GM12878 (cell line): ENCODE measurements at regions not wholly inside any gene's neighbourhood (a gene's known extent, or its start where the extent isn't known, plus 50 kb on each side); places are given as distances from the start of the nearest gene placed in this dataset.

Source experiments
- EP300 ChIP-seq, 2 experiments: fragments of 150-350 bp in 1 of 2; IDR thresholded peaks; 2 replicates each; pipeline ENCODE4 v1.6.1; 2011 to 2012; ENCODE audit warnings: low read depth in 2 of 2, low read length in 2 of 2, borderline replicate concordance in 1 of 2, improper control_type of control experiment in 1 of 2, inconsistent platforms in 1 of 2; ENCODE audit not compliant: control insufficient read depth in 1 of 2
- EZH2 ChIP-seq: IDR thresholded peaks from 2 replicates; pipeline ENCODE4 v1.6.1; 2012; ENCODE audit warnings: low read depth, mild to moderate bottlenecking, control low read depth, inconsistent platforms, low read length, borderline replicate concordance; ENCODE audit not compliant: control insufficient read depth
- FOXK2 ChIP-seq: fragments of 450-650 bp; IDR thresholded peaks from 2 replicates; pipeline ENCODE4 v1.6.1; 2017; ENCODE audit warnings: mild to moderate bottlenecking, moderate library complexity
- GABPA ChIP-seq: IDR thresholded peaks from 2 replicates; pipeline ENCODE4 v1.6.1; 2014; ENCODE audit warnings: antibody characterized with exemption, low read depth, mild to moderate bottlenecking, inconsistent platforms
- NFIC ChIP-seq: IDR thresholded peaks from 2 replicates; pipeline ENCODE4 v1.6.1; 2012; ENCODE audit warnings: low read depth, mild to moderate bottlenecking, inconsistent platforms, low read length, moderate library complexity
- YY1 ChIP-seq: IDR thresholded peaks from 2 replicates; pipeline ENCODE4 v1.6.1; 2011; ENCODE audit warnings: low read depth, mild to moderate bottlenecking, low read length
- ZBED1 ChIP-seq: IDR thresholded peaks from 2 replicates; pipeline ENCODE4 v1.6.1; 2016; ENCODE audit warnings: borderline replicate concordance
- TF ChIP-seq, protein P1 (sequence below): fragments of 450-650 bp; IDR thresholded peaks from 2 replicates; pipeline ENCODE4 v1.6.1; 2018; ENCODE audit warnings: mild to moderate bottlenecking, low read depth, moderate library complexity; ENCODE audit not compliant: partially characterized antibody
- TF ChIP-seq, protein P2 (sequence below), 3 experiments: IDR thresholded peaks in 2 of 3; conservative IDR thresholded peaks in 1 of 3; 2 replicates each; pipeline ENCODE4 v1.5.1; 2011; ENCODE audit warnings: low read depth in 3 of 3, low read length in 3 of 3, mild to moderate bottlenecking in 3 of 3, control low read depth in 2 of 3, moderate library complexity in 2 of 3, inconsistent platforms in 1 of 3, mixed read lengths in 1 of 3; ENCODE audit not compliant: control insufficient read depth in 2 of 3, insufficient read depth in 1 of 3; ENCODE audit errors: extremely low read depth in 1 of 3
- TF ChIP-seq, protein P3 (sequence below): IDR thresholded peaks from 2 replicates; pipeline ENCODE4 v1.6.1; 2011; ENCODE audit warnings: mild to moderate bottlenecking, low read depth, low read length, moderate library complexity; ENCODE audit not compliant: insufficient replicate concordance

DNA sequence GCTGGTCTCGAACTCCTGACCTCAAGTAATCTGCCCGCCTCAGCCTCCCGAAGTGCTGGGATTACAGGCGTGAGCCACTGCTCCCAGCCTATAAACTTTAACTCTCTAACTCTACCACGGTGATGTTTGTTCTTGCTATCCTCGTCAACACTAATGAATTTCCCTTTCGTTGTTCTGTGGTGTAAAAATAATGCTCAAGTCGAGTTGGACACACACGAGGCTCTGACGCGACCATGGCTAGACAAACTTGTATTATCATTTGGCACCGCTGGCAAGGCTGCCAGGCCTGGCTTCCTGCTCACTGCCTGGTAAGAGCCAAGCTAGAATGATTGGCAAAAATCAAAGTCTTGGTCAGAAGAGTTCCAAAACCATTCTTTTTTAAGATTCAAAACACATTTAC is 167.0 kb upstream of the KLF6 start:
- no peak for TF ChIP-seq GABPA
- TF ChIP-seq, protein P1, sequence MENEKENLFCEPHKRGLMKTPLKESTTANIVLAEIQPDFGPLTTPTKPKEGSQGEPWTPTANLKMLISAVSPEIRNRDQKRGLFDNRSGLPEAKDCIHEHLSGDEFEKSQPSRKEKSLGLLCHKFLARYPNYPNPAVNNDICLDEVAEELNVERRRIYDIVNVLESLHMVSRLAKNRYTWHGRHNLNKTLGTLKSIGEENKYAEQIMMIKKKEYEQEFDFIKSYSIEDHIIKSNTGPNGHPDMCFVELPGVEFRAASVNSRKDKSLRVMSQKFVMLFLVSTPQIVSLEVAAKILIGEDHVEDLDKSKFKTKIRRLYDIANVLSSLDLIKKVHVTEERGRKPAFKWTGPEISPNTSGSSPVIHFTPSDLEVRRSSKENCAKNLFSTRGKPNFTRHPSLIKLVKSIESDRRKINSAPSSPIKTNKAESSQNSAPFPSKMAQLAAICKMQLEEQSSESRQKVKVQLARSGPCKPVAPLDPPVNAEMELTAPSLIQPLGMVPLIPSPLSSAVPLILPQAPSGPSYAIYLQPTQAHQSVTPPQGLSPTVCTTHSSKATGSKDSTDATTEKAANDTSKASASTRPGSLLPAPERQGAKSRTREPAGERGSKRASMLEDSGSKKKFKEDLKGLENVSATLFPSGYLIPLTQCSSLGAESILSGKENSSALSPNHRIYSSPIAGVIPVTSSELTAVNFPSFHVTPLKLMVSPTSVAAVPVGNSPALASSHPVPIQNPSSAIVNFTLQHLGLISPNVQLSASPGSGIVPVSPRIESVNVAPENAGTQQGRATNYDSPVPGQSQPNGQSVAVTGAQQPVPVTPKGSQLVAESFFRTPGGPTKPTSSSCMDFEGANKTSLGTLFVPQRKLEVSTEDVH, result no peak
- TF ChIP-seq, protein P2, sequence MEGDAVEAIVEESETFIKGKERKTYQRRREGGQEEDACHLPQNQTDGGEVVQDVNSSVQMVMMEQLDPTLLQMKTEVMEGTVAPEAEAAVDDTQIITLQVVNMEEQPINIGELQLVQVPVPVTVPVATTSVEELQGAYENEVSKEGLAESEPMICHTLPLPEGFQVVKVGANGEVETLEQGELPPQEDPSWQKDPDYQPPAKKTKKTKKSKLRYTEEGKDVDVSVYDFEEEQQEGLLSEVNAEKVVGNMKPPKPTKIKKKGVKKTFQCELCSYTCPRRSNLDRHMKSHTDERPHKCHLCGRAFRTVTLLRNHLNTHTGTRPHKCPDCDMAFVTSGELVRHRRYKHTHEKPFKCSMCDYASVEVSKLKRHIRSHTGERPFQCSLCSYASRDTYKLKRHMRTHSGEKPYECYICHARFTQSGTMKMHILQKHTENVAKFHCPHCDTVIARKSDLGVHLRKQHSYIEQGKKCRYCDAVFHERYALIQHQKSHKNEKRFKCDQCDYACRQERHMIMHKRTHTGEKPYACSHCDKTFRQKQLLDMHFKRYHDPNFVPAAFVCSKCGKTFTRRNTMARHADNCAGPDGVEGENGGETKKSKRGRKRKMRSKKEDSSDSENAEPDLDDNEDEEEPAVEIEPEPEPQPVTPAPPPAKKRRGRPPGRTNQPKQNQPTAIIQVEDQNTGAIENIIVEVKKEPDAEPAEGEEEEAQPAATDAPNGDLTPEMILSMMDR (IDR thresholded peaks at IDR 0.05 in 2 of 3, conservative IDR thresholded peaks at IDR 0.05 in 1 of 3; ENCODE audit: control insufficient read depth in 2 of 3, extremely low read depth in 1 of 3, insufficient read depth in 1 of 3, low read depth in 3 of 3, low read length in 3 of 3), result no peak
- TF ChIP-seq ZBED1, result no peak
- TF ChIP-seq, protein P3, sequence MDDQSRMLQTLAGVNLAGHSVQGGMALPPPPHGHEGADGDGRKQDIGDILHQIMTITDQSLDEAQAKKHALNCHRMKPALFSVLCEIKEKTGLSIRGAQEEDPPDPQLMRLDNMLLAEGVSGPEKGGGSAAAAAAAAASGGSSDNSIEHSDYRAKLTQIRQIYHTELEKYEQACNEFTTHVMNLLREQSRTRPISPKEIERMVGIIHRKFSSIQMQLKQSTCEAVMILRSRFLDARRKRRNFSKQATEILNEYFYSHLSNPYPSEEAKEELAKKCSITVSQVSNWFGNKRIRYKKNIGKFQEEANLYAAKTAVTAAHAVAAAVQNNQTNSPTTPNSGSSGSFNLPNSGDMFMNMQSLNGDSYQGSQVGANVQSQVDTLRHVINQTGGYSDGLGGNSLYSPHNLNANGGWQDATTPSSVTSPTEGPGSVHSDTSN, result no peak
- no peak for TF ChIP-seq NFIC
- no peak for TF ChIP-seq YY1
- TF ChIP-seq EZH2, result no peak
- no peak for TF ChIP-seq FOXK2
- no peak for TF ChIP-seq EP300 (IDR thresholded peaks at IDR 0.05; ENCODE audit: borderline replicate concordance in 1 of 2, control insufficient read depth in 1 of 2, low read depth in 2 of 2, low read length in 2 of 2)
